K562 (cell line): ENCODE measurements at regions not wholly inside any gene's neighbourhood (a gene's known extent, or its start where the extent isn't known, plus 50 kb on each side); places are given as distances from the start of the nearest gene placed in this dataset.

Experiments
- ATAC-seq: fragments of 200-7000 bp; cut with Tn5 transposase; 3 replicates; pipeline ENCODE4 v1.9.1; 2020; ENCODE audit warnings: moderate library complexity
- BruUV-seq: library from RNA; stranded (reverse); fragments of 400-500 nt; replicated peaks from 2 replicates; lab custom pipeline; 2021; lab: Mats Ljungman, UMichigan
- CTCF ChIA-PET: fragments of 300-600 bp; formaldehyde crosslinking; extraction: SDS; loops from one replicate; lab custom pipeline; 2021; ENCODE audit warnings: low intra/inter-chr PET ratio; lab: Yijun Ruan, JAX
- POLR2A ChIA-PET: fragments of 300-600, 350-650 bp; sonication (Branson Sonifier 250); formaldehyde crosslinking; extraction: SDS; loops from one replicate; lab custom pipeline; 2021; ENCODE audit warnings: antibody characterized with exemption, inconsistent platforms; lab: Yijun Ruan, JAX
- DNase-seq, 4 experiments: peaks; one replicate each; pipeline versions ENCODE4 v3.0.0 to v3.0.0-alpha.2; 2011 to 2018; ENCODE audit warnings: low spot score in 3 of 4, mixed read lengths in 3 of 4; ENCODE audit errors: extremely low read depth in 1 of 4
- FAIRE-seq: peaks from 2 replicates; lab custom pipeline; 2011; peaks lifted over from hg19 to GRCh38; lab: Jason Lieb, UNC
- H2AFZ ChIP-seq: 2 replicates; pipeline ENCODE4 v1.6.0; 2011; ENCODE audit warnings: low read depth, low read length, control low read depth, inconsistent platforms
- H3K27ac ChIP-seq: fragments of 200-600 bp; 3 replicates; pipeline ENCODE4 v1.8.0; 2011; ENCODE audit warnings: low read depth, mild to moderate bottlenecking, control low read depth, inconsistent platforms, low read length, moderate library complexity, mixed read lengths; ENCODE audit errors: extremely low read depth
- H3K27me3 ChIP-seq, 2 experiments: fragments of 300-600 bp in 1 of 2; 2 replicates in 1 of 2; 3 replicates in 1 of 2; pipeline versions ENCODE4 v1.6.0 to v1.8.0; 2011; ENCODE audit warnings: inconsistent platforms in 2 of 2, low read length in 2 of 2, mild to moderate bottlenecking in 1 of 2, mixed read lengths in 1 of 2, moderate library complexity in 1 of 2; ENCODE audit not compliant: control insufficient read depth in 2 of 2, insufficient read depth in 2 of 2
- H3K36me3 ChIP-seq: fragments of 300-600 bp; 3 replicates; pipeline ENCODE4 v1.8.0; 2011; ENCODE audit warnings: mild to moderate bottlenecking, low read length, inconsistent platforms; ENCODE audit not compliant: control insufficient read depth, insufficient read depth
- H3K4me1 ChIP-seq, 2 experiments: fragments of 200-600 bp in 1 of 2; replicated peaks in 1 of 2; 2 replicates in 1 of 2; 3 replicates in 1 of 2; pipeline versions ENCODE4 v1.5.1 to v1.8.0; 2011; ENCODE audit warnings: inconsistent platforms in 2 of 2, low read length in 2 of 2, mild to moderate bottlenecking in 1 of 2, mixed read lengths in 1 of 2, moderate library complexity in 1 of 2; ENCODE audit not compliant: control insufficient read depth in 2 of 2, insufficient read depth in 2 of 2
- H3K4me2 ChIP-seq: 2 replicates; pipeline ENCODE4 v1.6.1; 2011; ENCODE audit warnings: low read length, control low read depth, inconsistent platforms, mixed read lengths; ENCODE audit not compliant: insufficient read depth
- H3K4me3 ChIP-seq: fragments of 200-600 bp; sonication (generic), shearing (Covaris generic); 2 replicates; pipeline ENCODE4 v1.5.1; 2016; ENCODE audit warnings: control low read depth, inconsistent platforms
- H3K79me2 ChIP-seq: fragments of 200-600 bp; 3 replicates; pipeline ENCODE4 v1.8.0; 2011; ENCODE audit warnings: low read length, inconsistent platforms; ENCODE audit not compliant: control insufficient read depth, insufficient read depth
- H3K9ac ChIP-seq, 2 experiments: 2 replicates each; pipeline versions ENCODE4 v1.6.0 to v1.6.1; 2011; ENCODE audit warnings: low read depth in 2 of 2, low read length in 2 of 2, control low read depth in 1 of 2, inconsistent platforms in 1 of 2, mild to moderate bottlenecking in 1 of 2, mixed read lengths in 1 of 2; ENCODE audit not compliant: insufficient read depth in 1 of 2
- H3K9me1 ChIP-seq: one replicate; pipeline ENCODE4 v1.6.0; 2011; ENCODE audit warnings: inconsistent platforms, mild to moderate bottlenecking, low read length, moderate library complexity; ENCODE audit not compliant: control insufficient read depth, insufficient read depth
- H3K9me3 ChIP-seq: replicated peaks from 2 replicates; pipeline ENCODE4 v1.5.1; 2011; ENCODE audit warnings: low read depth, low read length, inconsistent platforms; ENCODE audit not compliant: control insufficient read depth, insufficient read depth
- H4K20me1 ChIP-seq: replicated peaks from 2 replicates; pipeline ENCODE4 v1.6.1; 2011; ENCODE audit warnings: low read length, inconsistent platforms, mixed read lengths; ENCODE audit not compliant: control insufficient read depth, insufficient read depth
- FOXP4 ChIP-seq: sonication (generic); formaldehyde crosslinking; IDR thresholded peaks from 2 replicates; pipeline ENCODE4 v1.8.0; 2022; ENCODE audit warnings: mild to moderate bottlenecking, missing genetic modification reagents, borderline replicate concordance
- KHSRP ChIP-seq: fragments of 450-650 bp; IDR thresholded peaks from 2 replicates; pipeline ENCODE4 v1.6.1; 2017
- RAD21 ChIP-seq, 2 experiments: fragments of 250-450 bp in 1 of 2; fragments of 450-650 bp in 1 of 2; sonication (Bioruptor Pico) in 1 of 2; formaldehyde crosslinking in 1 of 2; IDR thresholded peaks in 1 of 2; conservative IDR thresholded peaks in 1 of 2; 2 replicates each; pipeline versions ENCODE4 v1.4.0 to v1.8.0; 2020 to 2022; ENCODE audit warnings: mild to moderate bottlenecking in 2 of 2, moderate library complexity in 1 of 2
- TRIM28 ChIP-seq: fragments of 450-650 bp; IDR thresholded peaks from 2 replicates; pipeline ENCODE4 v1.6.1; 2017
- ZFX ChIP-seq: sonication (generic); formaldehyde crosslinking; IDR thresholded peaks from 2 replicates; pipeline ENCODE4 v1.8.0; 2022; ENCODE audit warnings: mild to moderate bottlenecking, missing genetic modification reagents, moderate library complexity
- ZNF668 ChIP-seq: fragments of 250-450 bp; sonication (Bioruptor Pico); IDR thresholded peaks from 2 replicates; pipeline ENCODE4 v1.8.0; 2022; ENCODE audit warnings: mild to moderate bottlenecking, inconsistent platforms
- ZNF699 ChIP-seq: fragments of 250-450 bp; sonication (Bioruptor Pico); IDR thresholded peaks from 2 replicates; pipeline ENCODE4 v1.8.0; 2021; ENCODE audit warnings: mild to moderate bottlenecking, moderate library complexity; ENCODE audit not compliant: insufficient replicate concordance
- WGBS: fragments of 100-300 bp; shearing (Covaris generic); methylation state at CpG from one replicate; pipeline ENCODE4 v1.1.6; 2016; ENCODE audit warnings: low coverage, mixed read lengths; ENCODE audit not compliant: insufficient coverage; ENCODE audit errors: missing lambda C conversion rate; 5-methylcytosine and 5-hydroxymethylcytosine counted together
- in situ Hi-C: fragments of 300-500 bp; cut with MboI; formaldehyde crosslinking; loops from 4 replicates; pipeline ENCODE4 v1.15.0; 2018; ENCODE audit warnings: inconsistent platforms, mixed read lengths
- intact Hi-C: fragments of 100-400 bp; cut with micrococcal nuclease; formaldehyde crosslinking; loops from 2 replicates; pipeline ENCODE4 v1.14.2; 2022
- TF ChIP-seq, protein P1 (sequence below), 3 experiments: IDR thresholded peaks in 2 of 3; conservative IDR thresholded peaks in 1 of 3; 2 replicates each; pipeline ENCODE4 v1.5.1; 2011 to 2012; ENCODE audit warnings: low read length in 3 of 3, mild to moderate bottlenecking in 3 of 3, control low read depth in 2 of 3, improper control_type of control experiment in 1 of 3, inconsistent platforms in 1 of 3, low read depth in 1 of 3, mixed read lengths in 1 of 3, moderate library complexity in 1 of 3; ENCODE audit not compliant: insufficient read depth in 2 of 3
- TF ChIP-seq, protein P2 (sequence below): sonication (generic); IDR thresholded peaks from 2 replicates; pipeline ENCODE4 v1.6.1; 2016

DNA sequence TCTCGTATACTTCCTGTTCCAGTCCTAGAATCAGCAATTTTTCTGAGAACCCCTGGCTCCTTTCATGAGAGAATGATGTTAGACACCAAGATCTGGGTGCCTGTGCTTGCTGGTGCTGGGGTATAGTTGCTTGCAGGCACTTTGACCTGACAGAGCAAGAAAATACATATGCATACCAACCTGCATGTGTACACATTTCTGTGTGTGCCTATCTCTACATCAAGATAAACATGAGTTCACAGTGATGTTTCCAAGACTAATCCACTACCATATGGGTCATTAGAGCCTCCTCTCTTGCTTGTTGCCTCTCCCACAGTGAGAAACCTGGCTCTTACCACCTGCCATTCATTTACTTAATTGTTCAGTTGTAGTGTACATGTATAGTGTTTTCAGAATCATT, 229.1 kb upstream of the IGFBP3 start:
- DNase-seq, result no peak
- no peaks in the 10 kb centered on the region for H3K4me1 ChIP-seq
- in situ Hi-C loops, result no loop called here
- no peak overlapping the region for H3K9ac ChIP-seq
- H3K27ac ChIP-seq, result no peak overlapping the region
- no peaks in the 10 kb centered on the region for H4K20me1 ChIP-seq
- H3K4me2 ChIP-seq, result no peak overlapping the region
- H3K4me3 ChIP-seq, result no peak overlapping the region
- 0% methylated on average over 1 of the region's 1 CpG for WGBS
- no peaks in the 10 kb centered on the region for H3K9me3 ChIP-seq
- TF ChIP-seq ZNF699 (CRISPR knock-in tag), result no peak
- TF ChIP-seq, protein P1, sequence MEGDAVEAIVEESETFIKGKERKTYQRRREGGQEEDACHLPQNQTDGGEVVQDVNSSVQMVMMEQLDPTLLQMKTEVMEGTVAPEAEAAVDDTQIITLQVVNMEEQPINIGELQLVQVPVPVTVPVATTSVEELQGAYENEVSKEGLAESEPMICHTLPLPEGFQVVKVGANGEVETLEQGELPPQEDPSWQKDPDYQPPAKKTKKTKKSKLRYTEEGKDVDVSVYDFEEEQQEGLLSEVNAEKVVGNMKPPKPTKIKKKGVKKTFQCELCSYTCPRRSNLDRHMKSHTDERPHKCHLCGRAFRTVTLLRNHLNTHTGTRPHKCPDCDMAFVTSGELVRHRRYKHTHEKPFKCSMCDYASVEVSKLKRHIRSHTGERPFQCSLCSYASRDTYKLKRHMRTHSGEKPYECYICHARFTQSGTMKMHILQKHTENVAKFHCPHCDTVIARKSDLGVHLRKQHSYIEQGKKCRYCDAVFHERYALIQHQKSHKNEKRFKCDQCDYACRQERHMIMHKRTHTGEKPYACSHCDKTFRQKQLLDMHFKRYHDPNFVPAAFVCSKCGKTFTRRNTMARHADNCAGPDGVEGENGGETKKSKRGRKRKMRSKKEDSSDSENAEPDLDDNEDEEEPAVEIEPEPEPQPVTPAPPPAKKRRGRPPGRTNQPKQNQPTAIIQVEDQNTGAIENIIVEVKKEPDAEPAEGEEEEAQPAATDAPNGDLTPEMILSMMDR (IDR thresholded peaks at IDR 0.05 in 2 of 3, conservative IDR thresholded peaks at IDR 0.05 in 1 of 3; ENCODE audit: insufficient read depth in 2 of 3, low read depth in 1 of 3, low read length in 3 of 3), result no peak
- TF ChIP-seq ZNF668, result no peak
- no TSS peak for BruUV-seq
- ChIA-PET CTCF (no interaction called here), POLR2A (no interaction called here)
- H3K79me2 ChIP-seq, result no peaks in the 10 kb centered on the region
- no peaks in the 10 kb centered on the region for H3K27me3 ChIP-seq
- intact Hi-C loops, result no loop called here
- FAIRE-seq, result no peak
- no peaks in the 10 kb centered on the region for H3K36me3 ChIP-seq
- no peak for ATAC-seq
- H2AFZ ChIP-seq, result no peak overlapping the region
- H3K9me1 ChIP-seq, result no peaks in the 10 kb centered on the region

- no peak for DNase-seq
- no peak for FAIRE-seq
- intact Hi-C loops, result no loop called here
- Histone ChIP-seq H3K4me2 (no peak overlapping the region), H3K36me3 (no peaks in the 10 kb centered on the region), H3K27ac (no peak overlapping the region), H3K4me1 (no peaks in the 10 kb centered on the region), H3K79me2 (no peaks in the 10 kb centered on the region), H3K9ac (no peak overlapping the region), H3K4me3 (no peak overlapping the region), H3K9me3 (no peaks in the 10 kb centered on the region), H4K20me1 (no peaks in the 10 kb centered on the region), H3K27me3 (no peaks in the 10 kb centered on the region), H2AFZ (no peak overlapping the region), H3K9me1 (no peaks in the 10 kb centered on the region)
- no peak for ATAC-seq
- BruUV-seq, result no TSS peak
- WGBS, result 0% methylated on average over 2 of the region's 2 CpGs
- CTCF ChIA-PET, result no interaction called here
- in situ Hi-C loops, result no loop called here
- POLR2A ChIA-PET, result no interaction called here
- TF ChIP-seq RAD21 (CRISPR knock-in tag; conservative IDR thresholded peaks at IDR 0.05 in 1 of 2, IDR thresholded peaks at IDR 0.05 in 1 of 2) (no peak), TRIM28 (no peak), KHSRP (no peak), FOXP4 (CRISPR knock-in tag) (no peak), ZFX (no peak)
- TF ChIP-seq, protein P2, sequence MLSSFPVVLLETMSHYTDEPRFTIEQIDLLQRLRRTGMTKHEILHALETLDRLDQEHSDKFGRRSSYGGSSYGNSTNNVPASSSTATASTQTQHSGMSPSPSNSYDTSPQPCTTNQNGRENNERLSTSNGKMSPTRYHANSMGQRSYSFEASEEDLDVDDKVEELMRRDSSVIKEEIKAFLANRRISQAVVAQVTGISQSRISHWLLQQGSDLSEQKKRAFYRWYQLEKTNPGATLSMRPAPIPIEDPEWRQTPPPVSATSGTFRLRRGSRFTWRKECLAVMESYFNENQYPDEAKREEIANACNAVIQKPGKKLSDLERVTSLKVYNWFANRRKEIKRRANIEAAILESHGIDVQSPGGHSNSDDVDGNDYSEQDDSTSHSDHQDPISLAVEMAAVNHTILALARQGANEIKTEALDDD, result no peak
Measured at GRCh38 chr7:46147871-46148270, 226.8 kb upstream of the IGFBP3 start.
